ENCODE measurements at regions not wholly inside any gene's neighbourhood (a gene's known extent, or its start where the extent isn't known, plus 50 kb on each side); places are given as distances from the start of the nearest gene placed in this dataset.
A peak's percentile ranks its signal among the peaks of the same experiment; 100 is the strongest.

DNA sequence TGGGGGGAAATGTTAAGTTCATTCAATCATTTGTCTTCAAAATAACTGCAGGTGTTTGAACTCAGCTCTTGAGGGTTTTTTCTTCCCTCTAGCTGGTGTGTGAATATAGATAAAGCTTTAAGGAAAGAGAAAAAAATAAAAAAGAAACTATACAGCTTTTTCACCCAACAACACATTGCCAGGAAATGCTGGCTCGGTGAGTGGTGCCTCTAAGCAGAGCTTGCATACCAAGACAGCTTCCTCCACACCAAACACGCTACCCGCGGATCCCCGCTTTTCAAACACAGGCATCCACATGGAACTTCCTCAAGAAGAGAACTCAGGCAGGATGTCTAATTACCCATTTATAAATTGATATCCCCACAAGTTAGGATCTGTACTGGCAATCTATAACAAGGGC is 69.8 kb upstream of the TANK start:
- Histone ChIP-seq H3K4me3 (ENCODE audit: control extremely low read depth in 1 of 5, extremely low read depth in 1 of 5, insufficient read depth in 1 of 5, low read depth in 2 of 5, low read length in 4 of 5) (peak overlapping the region; percentile 11 to 58 (median 23)), H3K4me1 (ENCODE audit: control insufficient read depth in 2 of 2, insufficient read depth in 2 of 2, low read length in 2 of 2) (peaks cover 30 to 33% of the 10 kb centered on the region in 2 donors), H3K27me3 (replicated peaks in 1 of 4; ENCODE audit: control extremely low read depth in 1 of 4, control insufficient read depth in 3 of 4, insufficient read depth in 4 of 4, low read length in 3 of 4) (no peaks in the 10 kb centered on the region), H3K4me2 (replicated peaks; ENCODE audit: low read depth, low read length, poor library complexity, severe bottlenecking) (peak overlapping the region; percentile 75), H3K27ac (ENCODE audit: low read length in 2 of 2) (peak overlapping the region in 1 of 2 donors; percentile 43), H2AFZ (ENCODE audit: insufficient read depth, low read depth, low read length, poor library complexity, severe bottlenecking) (peak overlapping the region; percentile 86), H3K79me2 (ENCODE audit: control insufficient read depth, insufficient read depth, low read length) (no peaks in the 10 kb centered on the region), H3K9ac (ENCODE audit: low read length) (peak overlapping the region; percentile 57), H3K36me3 (replicated peaks in 1 of 2; ENCODE audit: control extremely low read depth in 1 of 2, control insufficient read depth in 1 of 2, extremely low read depth in 1 of 2, insufficient read depth in 2 of 2, low read length in 1 of 2) (no peaks in the 10 kb centered on the region), H4K20me1 (ENCODE audit: control insufficient read depth, insufficient read depth, low read length, poor library complexity, severe bottlenecking) (no peaks in the 10 kb centered on the region), H3K9me3 (ENCODE audit: control extremely low read depth in 1 of 3, control insufficient read depth in 2 of 3, insufficient read depth in 1 of 3, low read length in 2 of 3) (no peaks in the 10 kb centered on the region)
- Mint-ChIP-seq H3K9me3 (ENCODE audit: insufficient read depth) (no peaks in the 10 kb centered on the region), H3K27me3 (no peaks in the 10 kb centered on the region), H3K4me3 (peak overlapping the region; percentile 60), H3K27ac (peak overlapping the region; percentile 84), H3K4me1 (peaks cover 45% of the 10 kb centered on the region)
- WGBS (ENCODE audit: insufficient coverage), result 5% methylated on average over 5 of the region's 5 CpGs
- no peak for TF ChIP-seq CTCF (IDR thresholded peaks at IDR 0.05)
- TF ChIP-seq EZH2 (IDR thresholded peaks at IDR 0.05; ENCODE audit: borderline replicate concordance, insufficient read depth, low read depth, low read length, poor library complexity, severe bottlenecking), result no peak
- DNase-seq (peak; percentile 58), ATAC-seq (ENCODE audit: low read depth) (peak; percentile 56)
- POLR2A ChIA-PET, result no interaction called here
- intact Hi-C loops (cut with micrococcal nuclease), result no loop called here
- CTCF ChIA-PET, result interaction anchor here (0.9 to 5.6 kb wide), 4 partner anchors 11 to 85 kb away, joined by 3 to 52 read pairs (median 4); no protein-coding TSS in a partner anchor

DNA sequence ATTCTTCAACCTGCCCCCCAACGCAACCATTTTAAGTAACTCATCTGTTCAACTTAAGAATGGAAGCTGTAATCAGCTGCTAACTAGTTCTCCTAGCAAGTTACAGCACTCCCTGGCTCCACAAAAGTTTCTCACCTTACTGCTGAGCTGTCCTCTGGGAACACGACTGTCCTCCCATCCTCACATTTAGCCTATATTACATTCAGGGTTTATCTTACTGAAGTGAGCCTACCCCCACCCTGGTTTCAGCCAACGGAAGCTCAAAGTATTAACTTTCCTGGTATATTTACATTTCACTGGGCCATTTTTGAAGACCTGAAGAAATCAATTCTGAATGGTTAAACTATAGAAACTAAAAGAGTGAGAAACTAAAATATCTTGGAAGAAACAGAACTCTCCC is 64.9 kb upstream of the TANK start:
- no peak for DNase-seq
- 90% methylated on average over 2 of the region's 3 CpGs for WGBS (ENCODE audit: insufficient coverage)

More for the DNA sequence above, 64.9 kb upstream of the TANK start:
- Mint-ChIP-seq H3K27me3 (no peaks in the 10 kb centered on the region), H3K4me3 (no peak overlapping the region), H3K9me3 (ENCODE audit: insufficient read depth) (peaks cover 4% of the 10 kb centered on the region), H3K4me1 (peaks cover 19% of the 10 kb centered on the region), H3K27ac (no peak overlapping the region)
- no peaks in the 10 kb centered on the region for H4K20me1 ChIP-seq (ENCODE audit: control insufficient read depth, insufficient read depth, low read length, poor library complexity, severe bottlenecking)
- CTCF ChIA-PET, result interaction anchor here (1.8 kb wide), 1 partner anchor 31 kb away, joined by 6 read pairs; no protein-coding TSS in a partner anchor
- intact Hi-C loops (cut with micrococcal nuclease), result no loop called here
- H3K79me2 ChIP-seq (ENCODE audit: control insufficient read depth, insufficient read depth, low read length), result no peaks in the 10 kb centered on the region
- no peak overlapping the region for H3K4me3 ChIP-seq (ENCODE audit: control extremely low read depth in 1 of 5, extremely low read depth in 1 of 5, insufficient read depth in 1 of 5, low read depth in 2 of 5, low read length in 4 of 5)
- H3K36me3 ChIP-seq (replicated peaks in 1 of 2; ENCODE audit: control extremely low read depth in 1 of 2, control insufficient read depth in 1 of 2, extremely low read depth in 1 of 2, insufficient read depth in 2 of 2, low read length in 1 of 2), result no peaks in the 10 kb centered on the region
- H2AFZ ChIP-seq (ENCODE audit: insufficient read depth, low read depth, low read length, poor library complexity, severe bottlenecking), result no peak overlapping the region
- H3K9me3 ChIP-seq (ENCODE audit: control extremely low read depth in 1 of 3, control insufficient read depth in 2 of 3, insufficient read depth in 1 of 3, low read length in 2 of 3), result no peaks in the 10 kb centered on the region
- no peak overlapping the region for H3K4me2 ChIP-seq (replicated peaks; ENCODE audit: low read depth, low read length, poor library complexity, severe bottlenecking)
- no peak for TF ChIP-seq CTCF (IDR thresholded peaks at IDR 0.05)
- no peak for TF ChIP-seq EZH2 (IDR thresholded peaks at IDR 0.05; ENCODE audit: borderline replicate concordance, insufficient read depth, low read depth, low read length, poor library complexity, severe bottlenecking)
- H3K27ac ChIP-seq (ENCODE audit: low read length in 2 of 2), result no peak overlapping the region
- H3K4me1 ChIP-seq (ENCODE audit: control insufficient read depth in 2 of 2, insufficient read depth in 2 of 2, low read length in 2 of 2), result peaks cover 5 to 9% of the 10 kb centered on the region in 2 donors
- POLR2A ChIA-PET, result no interaction called here
- no peak for ATAC-seq (ENCODE audit: low read depth)
- H3K27me3 ChIP-seq (replicated peaks in 1 of 4; ENCODE audit: control extremely low read depth in 1 of 4, control insufficient read depth in 3 of 4, insufficient read depth in 4 of 4, low read length in 3 of 4), result no peaks in the 10 kb centered on the region
- no peak overlapping the region for H3K9ac ChIP-seq (ENCODE audit: low read length)

Measured in B cell (primary cell).